CD4-positive, alpha-beta T cell (primary cell): ENCODE measurements at regions not wholly inside any gene's neighbourhood (a gene's known extent, or its start where the extent isn't known, plus 50 kb on each side); places are given as distances from the start of the nearest gene placed in this dataset.

Source experiments
- ATAC-seq: fragments of 200-7000 bp; cut with Tn5 transposase; one replicate; pipeline ENCODE4 v1.10.0; 2022; ENCODE audit warnings: mild to moderate bottlenecking; ENCODE audit not compliant: poor library complexity
- CTCF ChIA-PET: fragments of 350-600 bp; sonication (Branson Sonifier 250); formaldehyde crosslinking; loops from one replicate; lab custom pipeline; 2021; ENCODE audit warnings: antibody characterized with exemption, inconsistent platforms; lab: Charles Lee
- POLR2A ChIA-PET: fragments of 350-600 bp; sonication (Branson Sonifier 250); formaldehyde crosslinking; loops from one replicate; lab custom pipeline; 2021; ENCODE audit warnings: antibody characterized with exemption, inconsistent platforms; lab: Charles Lee
- DNase-seq, 14 experiments: peaks; one replicate each; pipeline ENCODE4 v3.0.0-alpha.2; 2013 to 2020; ENCODE audit warnings: mixed read lengths in 2 of 14
- H3K27ac ChIP-seq, 2 donors: one replicate each; pipeline versions ENCODE4 v1.5.1 to v1.7.0; 2013; ENCODE audit warnings: low read length in 2 of 2, low read depth in 1 of 2, mild to moderate bottlenecking in 1 of 2
- H3K27me3 ChIP-seq, 2 experiments: 1 replicate in 1 of 2; 2 replicates in 1 of 2; pipeline versions ENCODE4 v1.6.1 to v1.7.0; 2013; ENCODE audit warnings: low read length in 2 of 2, control low read depth in 1 of 2, mild to moderate bottlenecking in 1 of 2, moderate library complexity in 1 of 2; ENCODE audit not compliant: insufficient read depth in 2 of 2, control insufficient read depth in 1 of 2
- H3K36me3 ChIP-seq: one replicate; pipeline ENCODE4 v1.6.1; 2013; ENCODE audit warnings: low read length, control low read depth; ENCODE audit not compliant: insufficient read depth
- H3K4me1 ChIP-seq: one replicate; pipeline ENCODE4 v1.6.1; 2013; ENCODE audit warnings: low read length, control low read depth; ENCODE audit not compliant: insufficient read depth
- H3K4me3 ChIP-seq: one replicate; pipeline ENCODE4 v1.5.1; 2013; ENCODE audit warnings: mild to moderate bottlenecking, low read length, moderate library complexity
- H3K9me3 ChIP-seq, 2 experiments: 1 replicate in 1 of 2; 2 replicates in 1 of 2; pipeline versions ENCODE4 v1.6.1 to v1.7.0; 2013; ENCODE audit warnings: low read length in 2 of 2, mild to moderate bottlenecking in 2 of 2, control low read depth in 1 of 2, moderate library complexity in 1 of 2; ENCODE audit not compliant: control insufficient read depth in 1 of 2, insufficient read depth in 1 of 2
- H3K27ac Mint-ChIP-seq: one replicate; pipeline ENCODE4 v1.8.0; 2020; ENCODE audit warnings: mixed read lengths
- H3K27me3 Mint-ChIP-seq: one replicate; pipeline ENCODE4 v1.8.0; 2021; ENCODE audit warnings: mixed read lengths
- H3K36me3 Mint-ChIP-seq: one replicate; pipeline ENCODE4 v1.8.0; 2021; ENCODE audit warnings: low read depth, mixed read lengths
- H3K4me1 Mint-ChIP-seq: one replicate; pipeline ENCODE4 v1.8.0; 2021; ENCODE audit warnings: low read depth, mixed read lengths
- H3K4me3 Mint-ChIP-seq: one replicate; pipeline ENCODE4 v1.8.0; 2020; ENCODE audit warnings: mild to moderate bottlenecking, mixed read lengths
- H3K9me3 Mint-ChIP-seq: one replicate; pipeline ENCODE4 v1.8.0; 2020; ENCODE audit warnings: mixed read lengths
- intact Hi-C, 2 experiments: fragments of 100-400 bp; cut with DNase I in 1 of 2; cut with micrococcal nuclease in 1 of 2; formaldehyde crosslinking; loops; one replicate each; pipeline versions ENCODE4 v1.15.1 to v1.9.0; 2023 to 2025; cut with DNase I, micrococcal nuclease
- TF ChIP-seq, protein P1 (sequence below): fragments of 200-600 bp; IDR thresholded peaks from one replicate; pipeline ENCODE4 v1.8.0; 2022; ENCODE audit warnings: antibody characterized with exemption, mild to moderate bottlenecking

DNA sequence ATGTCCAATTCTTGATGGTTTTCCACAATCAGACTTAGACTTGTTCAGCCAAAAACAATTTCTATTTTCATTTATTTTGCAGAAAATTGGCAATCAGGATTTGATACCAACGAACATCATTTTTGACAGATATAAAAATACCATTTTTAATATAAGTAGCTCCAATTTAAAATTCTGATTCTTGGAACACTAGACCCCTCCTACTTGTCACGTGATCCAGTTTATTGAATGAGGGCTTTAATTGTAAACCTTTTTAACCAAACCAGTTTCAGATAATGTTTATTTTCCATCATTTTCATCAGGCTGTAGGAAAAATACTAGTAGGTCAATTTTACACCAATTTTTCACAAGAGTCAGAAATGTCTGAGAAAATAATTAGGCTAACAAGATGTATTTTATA is 607.2 kb upstream of the RGS18 start:
- Mint-ChIP-seq H3K4me3 (no peak overlapping the region), H3K27me3 (no peaks in the 10 kb centered on the region), H3K4me1 (no peaks in the 10 kb centered on the region), H3K9me3 (peaks cover 3% of the 10 kb centered on the region), H3K27ac (no peak overlapping the region), H3K36me3 (no peaks in the 10 kb centered on the region)
- Histone ChIP-seq H3K27me3 (no peaks in the 10 kb centered on the region), H3K27ac (no peak overlapping the region), H3K4me1 (no peaks in the 10 kb centered on the region), H3K36me3 (no peaks in the 10 kb centered on the region), H3K9me3 (no peaks in the 10 kb centered on the region), H3K4me3 (no peak overlapping the region)
- DNase-seq (no peak), ATAC-seq (no peak)
- POLR2A ChIA-PET = no interaction called here
- intact Hi-C loops = no loop called here
- TF ChIP-seq, protein P1, sequence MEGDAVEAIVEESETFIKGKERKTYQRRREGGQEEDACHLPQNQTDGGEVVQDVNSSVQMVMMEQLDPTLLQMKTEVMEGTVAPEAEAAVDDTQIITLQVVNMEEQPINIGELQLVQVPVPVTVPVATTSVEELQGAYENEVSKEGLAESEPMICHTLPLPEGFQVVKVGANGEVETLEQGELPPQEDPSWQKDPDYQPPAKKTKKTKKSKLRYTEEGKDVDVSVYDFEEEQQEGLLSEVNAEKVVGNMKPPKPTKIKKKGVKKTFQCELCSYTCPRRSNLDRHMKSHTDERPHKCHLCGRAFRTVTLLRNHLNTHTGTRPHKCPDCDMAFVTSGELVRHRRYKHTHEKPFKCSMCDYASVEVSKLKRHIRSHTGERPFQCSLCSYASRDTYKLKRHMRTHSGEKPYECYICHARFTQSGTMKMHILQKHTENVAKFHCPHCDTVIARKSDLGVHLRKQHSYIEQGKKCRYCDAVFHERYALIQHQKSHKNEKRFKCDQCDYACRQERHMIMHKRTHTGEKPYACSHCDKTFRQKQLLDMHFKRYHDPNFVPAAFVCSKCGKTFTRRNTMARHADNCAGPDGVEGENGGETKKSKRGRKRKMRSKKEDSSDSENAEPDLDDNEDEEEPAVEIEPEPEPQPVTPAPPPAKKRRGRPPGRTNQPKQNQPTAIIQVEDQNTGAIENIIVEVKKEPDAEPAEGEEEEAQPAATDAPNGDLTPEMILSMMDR = no peak
- CTCF ChIA-PET = no interaction called here

DNA sequence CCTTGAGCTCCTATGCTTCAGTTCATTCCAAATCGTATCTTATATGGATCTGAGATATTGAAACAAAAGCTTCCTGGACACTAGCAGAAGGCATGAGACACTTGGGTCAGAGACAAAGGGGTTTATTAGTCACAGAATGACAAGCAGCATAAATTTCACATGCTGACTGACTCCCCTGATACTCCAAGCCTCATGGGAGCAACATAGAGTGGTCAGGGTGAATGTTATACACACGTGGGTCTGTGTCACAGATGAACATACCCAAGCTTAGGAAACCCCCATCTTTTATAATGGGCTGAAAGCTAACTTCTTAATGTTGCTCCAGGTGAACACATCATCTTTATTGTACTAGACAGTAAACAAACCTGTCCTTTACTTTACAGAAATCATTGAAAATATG is 599.9 kb upstream of the RGS18 start:
- no peak for ATAC-seq
- CTCF ChIA-PET = no interaction called here

DNA sequence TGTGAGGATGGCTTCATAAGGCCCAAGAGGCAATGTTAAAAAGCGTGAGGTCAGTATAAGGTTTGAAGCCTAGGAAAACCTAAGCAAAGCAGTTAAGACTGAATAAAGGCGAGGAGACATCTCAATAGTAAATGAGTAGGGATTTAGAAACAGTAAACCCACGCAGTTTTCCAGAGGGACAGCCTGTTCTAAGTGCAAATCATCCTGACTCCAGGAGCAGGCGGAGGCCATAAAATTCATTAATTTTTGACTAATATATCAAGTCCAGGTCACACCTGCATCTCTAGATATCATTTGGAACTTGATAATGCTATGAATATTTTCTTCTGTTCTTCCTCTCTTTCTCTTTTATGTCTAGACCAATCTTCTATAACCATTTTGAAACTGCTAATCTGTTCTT is 597.0 kb upstream of the RGS18 start:
- Histone ChIP-seq H3K4me1 (no peaks in the 10 kb centered on the region), H3K4me3 (no peak overlapping the region), H3K9me3 (no peaks in the 10 kb centered on the region), H3K36me3 (no peaks in the 10 kb centered on the region), H3K27me3 (no peaks in the 10 kb centered on the region), H3K27ac (no peak overlapping the region)
- TF ChIP-seq, protein P1 = no peak
- intact Hi-C loops = no loop called here
- Mint-ChIP-seq H3K4me1 (no peaks in the 10 kb centered on the region), H3K36me3 (no peaks in the 10 kb centered on the region), H3K27me3 (no peaks in the 10 kb centered on the region), H3K9me3 (no peaks in the 10 kb centered on the region), H3K4me3 (no peak overlapping the region), H3K27ac (no peak overlapping the region)
- CTCF ChIA-PET = no interaction called here
- no peak for ATAC-seq
- POLR2A ChIA-PET = no interaction called here
- no peak for DNase-seq

More for the DNA sequence above, 599.9 kb upstream of the RGS18 start:
- DNase-seq = no peak
- Histone ChIP-seq H3K36me3 (no peaks in the 10 kb centered on the region), H3K4me1 (no peaks in the 10 kb centered on the region), H3K27me3 (no peaks in the 10 kb centered on the region), H3K27ac (no peak overlapping the region), H3K4me3 (no peak overlapping the region), H3K9me3 (no peaks in the 10 kb centered on the region)
- Mint-ChIP-seq H3K27ac (no peak overlapping the region), H3K4me3 (no peak overlapping the region), H3K27me3 (no peaks in the 10 kb centered on the region), H3K36me3 (no peaks in the 10 kb centered on the region), H3K4me1 (no peaks in the 10 kb centered on the region), H3K9me3 (no peaks in the 10 kb centered on the region)
- intact Hi-C loops = no loop called here
- TF ChIP-seq, protein P1 = no peak
- POLR2A ChIA-PET = no interaction called here
